Liver (tissue), 3 donors: ENCODE measurements at regions not wholly inside any gene's neighbourhood (a gene's known extent, or its start where the extent isn't known, plus 50 kb on each side); places are given as distances from the start of the nearest gene placed in this dataset.

Source experiments
- ATF3 ChIP-seq: IDR thresholded peaks from 2 replicates; pipeline ENCODE4 v1.6.1; 2016; ENCODE audit warnings: antibody characterized with exemption
- CTCF ChIP-seq: fragments of 150-350 bp; IDR thresholded peaks from 2 replicates; pipeline ENCODE4 v1.5.1; 2017; ENCODE audit warnings: improper control_type of control experiment, low read depth, low read length; ENCODE audit not compliant: missing input control
- JUND ChIP-seq, 2 donors: IDR thresholded peaks; 2 replicates each; pipeline ENCODE4 v1.6.1; 2016; ENCODE audit warnings: antibody characterized with exemption in 2 of 2
- MAX ChIP-seq: IDR thresholded peaks from 2 replicates; pipeline ENCODE4 v1.6.1; 2016; ENCODE audit warnings: antibody characterized with exemption
- NR2F2 ChIP-seq: IDR thresholded peaks from 2 replicates; pipeline ENCODE4 v1.6.1; 2016; ENCODE audit warnings: antibody characterized with exemption
- RAD21 ChIP-seq, 2 donors: IDR thresholded peaks; 2 replicates each; pipeline ENCODE4 v1.6.1; 2016; ENCODE audit warnings: antibody characterized with exemption in 2 of 2, mild to moderate bottlenecking in 2 of 2
- REST ChIP-seq: IDR thresholded peaks from 2 replicates; pipeline ENCODE4 v1.6.1; 2016; ENCODE audit warnings: antibody characterized with exemption, mild to moderate bottlenecking
- TAF1 ChIP-seq: conservative IDR thresholded peaks from 2 replicates; pipeline ENCODE4 v1.6.1; 2016; ENCODE audit warnings: antibody characterized with exemption, mild to moderate bottlenecking
- YY1 ChIP-seq: IDR thresholded peaks from 2 replicates; pipeline ENCODE4 v1.6.1; 2016; ENCODE audit warnings: antibody characterized with exemption, mild to moderate bottlenecking
- ZBTB33 ChIP-seq: IDR thresholded peaks from 2 replicates; pipeline ENCODE4 v1.6.1; 2016; ENCODE audit warnings: antibody characterized with exemption
- donor health status: healthy.
- donor health status: healthy.

- TF ChIP-seq TAF1 (no peak), CTCF (no peak), YY1 (no peak), ATF3 (no peak), RAD21 (IDR thresholded peaks at IDR 0.05) (no peak), NR2F2 (no peak), JUND (IDR thresholded peaks at IDR 0.05) (no peak), REST (no peak), MAX (no peak), ZBTB33 (no peak)
These were observed 1146.2 kb downstream of the CDH11 start for GRCh38 chr16:63975669-63976068.
